Spleen (tissue), 11 donors: ENCODE measurements at regions not wholly inside any gene's neighbourhood (a gene's known extent, or its start where the extent isn't known, plus 50 kb on each side); places are given as distances from the start of the nearest gene placed in this dataset.

Source experiments
- DNase-seq: peaks from one replicate; pipeline ENCODE4 v3.0.0-alpha.2; 2020
- H3K27ac ChIP-seq, 8 donors: fragments of 200-600 bp; sonication (generic) in 7 of 8; 1 replicate in 4 of 8; 2 replicates in 4 of 8; pipeline versions ENCODE4 v1.5.0 to v1.8.0; 2016 to 2021; ENCODE audit warnings: inconsistent platforms in 4 of 8, mild to moderate bottlenecking in 4 of 8, moderate library complexity in 1 of 8
- H3K27me3 ChIP-seq, 7 donors: fragments of 200-600 bp; sonication (generic) in 6 of 7; replicated peaks in 1 of 7; 1 replicate in 4 of 7; 2 replicates in 3 of 7; pipeline versions ENCODE4 v1.5.0 to v1.8.0; 2016 to 2021; ENCODE audit warnings: inconsistent platforms in 3 of 7, mild to moderate bottlenecking in 1 of 7
- H3K36me3 ChIP-seq, 6 donors: fragments of 200-600 bp; sonication (generic) in 5 of 6; 1 replicate in 4 of 6; 2 replicates in 2 of 6; pipeline versions ENCODE4 v1.5.0 to v1.8.0; 2016 to 2021; ENCODE audit warnings: inconsistent platforms in 2 of 6
- H3K4me1 ChIP-seq, 6 donors: fragments of 200-600 bp; sonication (generic) in 5 of 6; 1 replicate in 3 of 6; 2 replicates in 3 of 6; pipeline versions ENCODE4 v1.5.0 to v1.8.0; 2016 to 2021; ENCODE audit warnings: inconsistent platforms in 3 of 6
- H3K4me3 ChIP-seq, 8 donors: fragments of 200-600 bp; sonication (generic) in 7 of 8; 1 replicate in 4 of 8; 2 replicates in 4 of 8; pipeline versions ENCODE4 v1.5.0 to v1.8.0; 2016 to 2021; ENCODE audit warnings: inconsistent platforms in 4 of 8, mild to moderate bottlenecking in 4 of 8, moderate library complexity in 2 of 8
- H3K9me3 ChIP-seq, 8 donors: fragments of 200-600 bp; sonication (generic) in 7 of 8; 1 replicate in 4 of 8; 2 replicates in 4 of 8; pipeline versions ENCODE4 v1.5.0 to v1.8.0; 2016 to 2021; ENCODE audit warnings: inconsistent platforms in 4 of 8
- CTCF ChIP-seq, 11 experiments: fragments of 200-600 bp in 7 of 11; fragments of 450-650 bp in 4 of 11; sonication (generic) in 4 of 11; IDR thresholded peaks in 8 of 11; conservative IDR thresholded peaks in 3 of 11; 1 replicate in 7 of 11; 2 replicates in 4 of 11; pipeline versions ENCODE4 v1.4.0 to v1.8.0; 2016 to 2021; ENCODE audit warnings: antibody characterized with exemption in 11 of 11, inconsistent platforms in 4 of 11, mild to moderate bottlenecking in 1 of 11
- POLR2A ChIP-seq, 3 donors: fragments of 450-650 bp; IDR thresholded peaks; one replicate each; pipeline ENCODE4 v1.5.1; 2017; ENCODE audit warnings: antibody characterized with exemption in 3 of 3, mild to moderate bottlenecking in 1 of 3
- POLR2AphosphoS5 ChIP-seq, 3 donors: sonication (generic); formaldehyde crosslinking; IDR thresholded peaks; one replicate each; pipeline ENCODE4 v1.5.1; 2017; ENCODE audit warnings: antibody characterized with exemption in 3 of 3
- WGBS, 5 donors: extraction: QIAGEN DNeasy Blood & Tissue Kit in 3 of 5; methylation state at CpG; one replicate each; pipeline versions ENCODE4 v1.1.5 to v1.1.7; 2013 to 2018; 5-methylcytosine and 5-hydroxymethylcytosine counted together
- intact Hi-C: fragments of 100-400 bp; cut with DNase I; formaldehyde crosslinking; loops from one replicate; pipeline ENCODE4 v1.15.0; 2023; ENCODE audit warnings: low total_unique reads
- donor health status: healthy with polysubstance abuse.
- donor health status: DM: no; HTN: no; CAD: no; lungs with moderate emphysema.
- donor health status: DM: no; HTN: no; CAD: no.
- donor health status: Bipolar disorder and iron deficiency.
- donor health status: healthy.
- donor health status: DM: no; HTN: no; CAD: no.
- donor health status: DM: yes; HTN: yes; CAD: no.

GRCh38 chr12:88985631-88986030 lies 366.7 kb downstream of the DUSP6 start:
- peaks cover 0 to 6% (median 0%) of the 10 kb centered on the region in 7 donors for H3K27me3 ChIP-seq
- intact Hi-C loops, result no loop called here
- no peak for DNase-seq
- H3K27ac ChIP-seq, result no peak overlapping the region
- WGBS, 5 donors, result 72 to 83% (median 79%) methylated on average over 3 of the region's 3 CpGs
- H3K4me3 ChIP-seq, result no peak overlapping the region
- H3K36me3 ChIP-seq, result no peaks in the 10 kb centered on the region
- H3K9me3 ChIP-seq, result no peaks in the 10 kb centered on the region
- no peak for TF ChIP-seq POLR2A (IDR thresholded peaks at IDR 0.05)
- TF ChIP-seq CTCF (IDR thresholded peaks at IDR 0.05 in 8 of 11, conservative IDR thresholded peaks at IDR 0.05 in 3 of 11), result no peak
- no peak for TF ChIP-seq POLR2AphosphoS5 (IDR thresholded peaks at IDR 0.05)
- H3K4me1 ChIP-seq, result no peaks in the 10 kb centered on the region

GRCh38 chr12:88985011-88985410 lies 367.3 kb downstream of the DUSP6 start:
- H3K36me3 ChIP-seq, result no peaks in the 10 kb centered on the region
- DNase-seq, result no peak
- intact Hi-C loops, result no loop called here
- no peak overlapping the region for H3K4me3 ChIP-seq
- H3K4me1 ChIP-seq, result no peaks in the 10 kb centered on the region
- no peaks in the 10 kb centered on the region for H3K9me3 ChIP-seq
- no peak overlapping the region for H3K27ac ChIP-seq
- TF ChIP-seq CTCF (IDR thresholded peaks at IDR 0.05 in 8 of 11, conservative IDR thresholded peaks at IDR 0.05 in 3 of 11), result no peak
- 87 to 93% (median 90%) methylated on average over 3 of the region's 3 CpGs for WGBS, 5 donors
- H3K27me3 ChIP-seq, result peaks cover 0 to 6% (median 0%) of the 10 kb centered on the region in 7 donors

- DNase-seq, result no peak
- 88 to 100% (median 97%) methylated on average over 1 of the region's 1 CpG for WGBS, 5 donors
- Histone ChIP-seq H3K27ac (no peak overlapping the region), H3K27me3 (peaks cover 0 to 6% (median 0%) of the 10 kb centered on the region in 7 donors), H3K4me3 (no peak overlapping the region), H3K4me1 (no peaks in the 10 kb centered on the region), H3K9me3 (no peaks in the 10 kb centered on the region), H3K36me3 (no peaks in the 10 kb centered on the region)
- TF ChIP-seq POLR2AphosphoS5 (IDR thresholded peaks at IDR 0.05), result no peak
- TF ChIP-seq CTCF (IDR thresholded peaks at IDR 0.05 in 8 of 11, conservative IDR thresholded peaks at IDR 0.05 in 3 of 11), result no peak
- no peak for TF ChIP-seq POLR2A (IDR thresholded peaks at IDR 0.05)
- intact Hi-C loops, result no loop called here
Measured at GRCh38 chr12:88982694-88983093, 369.6 kb downstream of the DUSP6 start.

GRCh38 chr12:88977115-88977514 lies 375.2 kb downstream of the DUSP6 start:
- H3K4me3 ChIP-seq, result no peak overlapping the region
- intact Hi-C loops, result no loop called here

More at GRCh38 chr12:88977115-88977514, 375.2 kb downstream of the DUSP6 start:
- no peak for DNase-seq
- Histone ChIP-seq H3K27me3 (no peaks in the 10 kb centered on the region), H3K9me3 (no peaks in the 10 kb centered on the region), H3K27ac (no peak overlapping the region), H3K4me1 (no peaks in the 10 kb centered on the region), H3K36me3 (no peaks in the 10 kb centered on the region)
- TF ChIP-seq POLR2AphosphoS5 (IDR thresholded peaks at IDR 0.05) (no peak), POLR2A (IDR thresholded peaks at IDR 0.05) (no peak), CTCF (IDR thresholded peaks at IDR 0.05 in 8 of 11, conservative IDR thresholded peaks at IDR 0.05 in 3 of 11) (no peak)
- WGBS, 5 donors, result 75 to 89% (median 81%) methylated on average over 2 of the region's 2 CpGs
